ENCODE measurements at regions not wholly inside any gene's neighbourhood (a gene's known extent, or its start where the extent isn't known, plus 50 kb on each side); places are given as distances from the start of the nearest gene placed in this dataset.

DNA sequence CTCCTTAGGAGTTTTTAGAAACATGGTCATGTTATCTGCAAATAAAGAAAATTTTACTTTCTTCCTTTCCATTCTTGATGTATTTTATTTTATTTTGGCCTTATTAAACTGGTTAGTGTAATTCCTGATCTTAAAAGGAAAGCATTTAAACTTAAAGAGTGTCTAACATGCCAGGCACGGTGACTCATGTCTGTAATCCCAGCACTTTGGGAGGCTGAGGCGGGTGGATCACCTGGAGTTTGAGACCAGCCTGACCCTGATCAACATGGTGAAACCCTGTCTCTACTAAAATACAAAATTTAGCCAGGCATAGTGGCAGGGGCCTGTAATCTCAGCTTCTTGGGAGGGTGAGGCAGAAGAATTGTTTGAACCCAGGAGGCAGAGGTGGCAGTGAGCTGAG lies 281.3 kb downstream of the PTTG2 start:
- DNase-seq (ENCODE audit: low spot score) = no peak
- no peaks in the 10 kb centered on the region for H3K36me3 ChIP-seq (ENCODE audit: insufficient read depth, low read length)
- no TSS peak for BruUV-seq (replicated peaks)
- no peak overlapping the region for H3K4me2 ChIP-seq (ENCODE audit: low read length)
- no peaks in the 10 kb centered on the region for H3K9me2 ChIP-seq (ENCODE audit: insufficient read depth, low read length)
- H2AFZ ChIP-seq (ENCODE audit: low read length) = no peak overlapping the region
- H3K79me2 ChIP-seq (ENCODE audit: insufficient read depth, low read depth, low read length) = no peaks in the 10 kb centered on the region
- no peak overlapping the region for H3K4me3 ChIP-seq (ENCODE audit: low read depth, low read length, poor library complexity, severe bottlenecking)
- no peaks in the 10 kb centered on the region for H3K9me3 ChIP-seq (ENCODE audit: low read length)
- no peaks in the 10 kb centered on the region for H3K4me1 ChIP-seq (ENCODE audit: insufficient read depth, low read length, poor library complexity, severe bottlenecking)
- H4K20me1 ChIP-seq (ENCODE audit: insufficient read depth, low read length) = no peaks in the 10 kb centered on the region
- ChIA-PET POLR2A (interaction anchor here (0.6 kb wide), 1 partner anchor 400 kb away, joined by 3 read pairs; no protein-coding TSS in a partner anchor), CTCF (ENCODE audit: unreplicated experiment) (no interaction called here)
- TF ChIP-seq, protein P1, sequence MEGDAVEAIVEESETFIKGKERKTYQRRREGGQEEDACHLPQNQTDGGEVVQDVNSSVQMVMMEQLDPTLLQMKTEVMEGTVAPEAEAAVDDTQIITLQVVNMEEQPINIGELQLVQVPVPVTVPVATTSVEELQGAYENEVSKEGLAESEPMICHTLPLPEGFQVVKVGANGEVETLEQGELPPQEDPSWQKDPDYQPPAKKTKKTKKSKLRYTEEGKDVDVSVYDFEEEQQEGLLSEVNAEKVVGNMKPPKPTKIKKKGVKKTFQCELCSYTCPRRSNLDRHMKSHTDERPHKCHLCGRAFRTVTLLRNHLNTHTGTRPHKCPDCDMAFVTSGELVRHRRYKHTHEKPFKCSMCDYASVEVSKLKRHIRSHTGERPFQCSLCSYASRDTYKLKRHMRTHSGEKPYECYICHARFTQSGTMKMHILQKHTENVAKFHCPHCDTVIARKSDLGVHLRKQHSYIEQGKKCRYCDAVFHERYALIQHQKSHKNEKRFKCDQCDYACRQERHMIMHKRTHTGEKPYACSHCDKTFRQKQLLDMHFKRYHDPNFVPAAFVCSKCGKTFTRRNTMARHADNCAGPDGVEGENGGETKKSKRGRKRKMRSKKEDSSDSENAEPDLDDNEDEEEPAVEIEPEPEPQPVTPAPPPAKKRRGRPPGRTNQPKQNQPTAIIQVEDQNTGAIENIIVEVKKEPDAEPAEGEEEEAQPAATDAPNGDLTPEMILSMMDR (conservative IDR thresholded peaks at IDR 0.05; ENCODE audit: low read length) = no peak
- no peak for TF ChIP-seq EZH2phosphoT487 (IDR thresholded peaks at IDR 0.05; ENCODE audit: borderline replicate concordance, low read depth, low read length)
- intact Hi-C loops (cut with micrococcal nuclease; ENCODE audit: unreplicated experiment) = no loop called here
- H3K27ac ChIP-seq (ENCODE audit: low read depth, low read length, poor library complexity, severe bottlenecking) = no peak overlapping the region

DNA sequence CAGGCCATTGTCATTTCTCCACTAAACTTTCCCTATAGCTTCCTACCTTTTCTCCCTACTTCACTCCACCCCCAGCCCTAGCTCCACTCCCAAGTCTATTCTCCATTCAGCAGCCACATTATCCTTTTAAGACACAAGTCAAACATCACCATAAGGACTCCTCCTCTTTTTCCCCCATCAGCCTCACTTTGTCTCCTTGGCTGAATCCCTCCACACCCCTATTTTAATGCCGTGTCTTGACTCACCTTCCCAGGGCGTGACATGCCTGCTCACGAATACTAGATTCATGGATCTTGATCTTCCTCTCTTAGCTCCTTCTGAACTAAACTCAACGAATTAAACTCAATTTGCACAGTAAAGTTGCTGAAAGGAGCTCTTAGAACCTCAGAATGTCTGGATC lies 281.9 kb downstream of the PTTG2 start:
- Histone ChIP-seq H3K9me3 (ENCODE audit: low read length) (no peaks in the 10 kb centered on the region), H3K4me1 (ENCODE audit: insufficient read depth, low read length, poor library complexity, severe bottlenecking) (no peaks in the 10 kb centered on the region), H4K20me1 (ENCODE audit: insufficient read depth, low read length) (no peaks in the 10 kb centered on the region), H3K4me2 (ENCODE audit: low read length) (no peak overlapping the region), H3K36me3 (ENCODE audit: insufficient read depth, low read length) (no peaks in the 10 kb centered on the region), H3K79me2 (ENCODE audit: insufficient read depth, low read depth, low read length) (no peaks in the 10 kb centered on the region), H3K27ac (ENCODE audit: low read depth, low read length, poor library complexity, severe bottlenecking) (no peak overlapping the region), H2AFZ (ENCODE audit: low read length) (no peak overlapping the region), H3K9me2 (ENCODE audit: insufficient read depth, low read length) (no peaks in the 10 kb centered on the region), H3K4me3 (ENCODE audit: low read depth, low read length, poor library complexity, severe bottlenecking) (no peak overlapping the region)
- DNase-seq (ENCODE audit: low spot score) = no peak
- ChIA-PET CTCF (ENCODE audit: unreplicated experiment) (no interaction called here), POLR2A (interaction anchor here (0.6 kb wide), 1 partner anchor 400 kb away, joined by 3 read pairs; no protein-coding TSS in a partner anchor)
- no peak for TF ChIP-seq EZH2phosphoT487 (IDR thresholded peaks at IDR 0.05; ENCODE audit: borderline replicate concordance, low read depth, low read length)
- BruUV-seq (replicated peaks) = no TSS peak
- intact Hi-C loops (cut with micrococcal nuclease; ENCODE audit: unreplicated experiment) = no loop called here

DNA sequence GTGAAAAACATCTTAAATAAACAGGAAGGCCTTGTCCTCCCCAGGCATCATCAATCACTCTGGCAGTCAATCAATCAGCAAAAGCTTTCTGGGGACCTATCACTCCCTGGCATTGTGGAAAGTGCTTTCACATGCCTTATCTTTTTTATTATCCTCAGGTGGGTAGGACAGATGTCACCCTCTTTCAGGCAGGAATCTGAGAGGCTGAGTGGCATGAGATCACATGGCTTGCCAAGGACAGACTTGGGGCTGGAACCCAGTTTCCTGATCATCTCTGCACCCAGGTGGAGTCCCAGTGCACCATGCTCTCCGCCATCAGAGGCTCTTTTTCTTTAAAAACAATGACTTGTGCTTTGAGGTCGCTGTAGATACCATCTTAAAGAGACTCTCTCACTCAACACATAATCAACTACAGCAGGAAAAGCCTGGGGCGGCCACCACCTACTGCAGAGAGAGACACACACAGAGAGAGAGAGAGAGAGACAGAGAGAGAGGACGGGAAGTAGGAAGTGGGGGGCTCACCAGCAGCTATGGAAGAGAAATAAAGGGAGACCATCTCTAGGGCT lies 282.7 kb downstream of the PTTG2 start:
- DNase-seq (ENCODE audit: low spot score) = no peak
- BruUV-seq (replicated peaks) = no TSS peak

More for the DNA sequence above, 282.7 kb downstream of the PTTG2 start:
- no peak overlapping the region for H3K4me3 ChIP-seq (ENCODE audit: low read depth, low read length, poor library complexity, severe bottlenecking)
- H3K4me1 ChIP-seq (ENCODE audit: insufficient read depth, low read length, poor library complexity, severe bottlenecking) = no peaks in the 10 kb centered on the region
- CTCF ChIA-PET (ENCODE audit: unreplicated experiment) = no interaction called here
- TF ChIP-seq EZH2phosphoT487 (IDR thresholded peaks at IDR 0.05; ENCODE audit: borderline replicate concordance, low read depth, low read length) = no peak
- TF ChIP-seq, protein P1 (conservative IDR thresholded peaks at IDR 0.05; ENCODE audit: low read length) = no peak
- POLR2A ChIA-PET = no interaction called here
- no peak overlapping the region for H3K4me2 ChIP-seq (ENCODE audit: low read length)
- no peak overlapping the region for H3K27ac ChIP-seq (ENCODE audit: low read depth, low read length, poor library complexity, severe bottlenecking)
- no peak overlapping the region for H2AFZ ChIP-seq (ENCODE audit: low read length)
- H3K9me3 ChIP-seq (ENCODE audit: low read length) = no peaks in the 10 kb centered on the region
- no peaks in the 10 kb centered on the region for H3K9me2 ChIP-seq (ENCODE audit: insufficient read depth, low read length)
- intact Hi-C loops (cut with micrococcal nuclease; ENCODE audit: unreplicated experiment) = no loop called here
- H4K20me1 ChIP-seq (ENCODE audit: insufficient read depth, low read length) = no peaks in the 10 kb centered on the region
- H3K79me2 ChIP-seq (ENCODE audit: insufficient read depth, low read depth, low read length) = no peaks in the 10 kb centered on the region
- no peaks in the 10 kb centered on the region for H3K36me3 ChIP-seq (ENCODE audit: insufficient read depth, low read length)

Data from OCI-LY7 (cell line).